HG03196 (cell line): ENCODE measurements at regions not wholly inside any gene's neighbourhood (a gene's known extent, or its start where the extent isn't known, plus 50 kb on each side); places are given as distances from the start of the nearest gene placed in this dataset.

ENCODE experiments used
- ATAC-seq: cut with Tn5 transposase; IDR thresholded peaks from one replicate; pipeline ENCODE4 v1.9.1; 2021; ENCODE audit not compliant: unreplicated experiment

DNA sequence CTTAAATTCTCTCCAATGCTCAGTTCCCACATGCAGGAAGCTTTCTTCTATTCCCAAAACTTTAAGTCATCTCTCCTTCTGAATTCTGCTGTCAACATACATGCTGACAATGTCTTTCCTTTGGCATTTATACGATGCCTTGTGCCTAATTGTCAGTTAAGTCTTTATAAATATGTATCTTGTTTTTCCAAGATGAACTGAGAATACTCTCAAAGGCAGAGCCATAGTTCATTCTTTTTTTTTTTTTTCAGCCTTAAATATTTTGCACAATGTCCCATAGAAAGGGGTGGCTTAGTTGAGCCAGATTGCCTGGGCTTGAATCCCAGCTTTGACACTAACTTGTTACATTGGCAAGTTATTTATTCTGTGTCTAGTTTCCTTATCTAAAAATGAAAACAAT, 210.6 kb downstream of the QDPR start:
- no peak for ATAC-seq

DNA sequence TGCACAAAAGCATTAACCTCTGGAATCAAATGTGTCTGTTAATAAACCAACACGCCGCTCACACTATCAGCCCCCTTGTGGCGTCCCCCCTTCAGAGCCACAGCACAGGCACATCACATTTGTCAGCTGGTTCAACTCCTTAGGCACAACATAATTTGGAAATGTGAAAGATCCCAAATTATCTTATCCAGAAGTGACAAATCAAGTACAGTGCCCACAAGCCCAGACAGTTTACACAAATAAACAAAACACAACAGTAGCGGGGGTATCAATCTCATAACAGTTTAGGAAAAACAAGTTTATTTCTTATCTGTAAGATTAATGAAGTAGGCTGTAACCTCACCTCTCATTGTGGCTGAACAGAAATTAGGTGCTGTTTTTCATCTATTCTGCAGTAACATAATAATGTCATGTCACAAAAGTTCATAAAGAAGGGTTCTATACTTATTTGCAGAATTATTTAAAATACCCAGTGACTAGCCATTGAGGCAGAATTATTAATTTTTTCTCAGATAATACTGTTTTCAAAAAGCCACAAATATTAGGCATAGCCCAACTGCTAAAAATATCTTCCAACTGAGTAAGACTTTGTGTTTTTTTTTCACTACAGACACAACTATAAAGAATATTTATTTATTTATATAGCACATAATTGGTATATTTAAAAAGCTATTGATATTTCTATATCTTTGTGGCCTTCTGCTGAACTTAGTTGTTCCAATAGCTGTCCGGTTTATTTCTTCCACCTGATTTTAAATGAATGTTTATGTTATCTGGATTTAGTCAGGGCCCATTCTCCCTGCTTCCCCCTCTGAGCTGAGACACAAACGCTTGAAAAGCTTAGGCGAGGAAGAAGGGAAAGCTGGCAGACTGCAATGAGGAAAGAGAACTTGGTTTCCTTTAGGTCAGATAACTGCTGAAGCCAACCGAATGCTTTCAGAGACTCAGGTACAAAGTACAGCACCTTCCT, 214.7 kb downstream of the QDPR start:
- no peak for ATAC-seq

- no peak for ATAC-seq
Measured at GRCh38 chr4:17293901-17294300, 218.0 kb downstream of the QDPR start.

DNA sequence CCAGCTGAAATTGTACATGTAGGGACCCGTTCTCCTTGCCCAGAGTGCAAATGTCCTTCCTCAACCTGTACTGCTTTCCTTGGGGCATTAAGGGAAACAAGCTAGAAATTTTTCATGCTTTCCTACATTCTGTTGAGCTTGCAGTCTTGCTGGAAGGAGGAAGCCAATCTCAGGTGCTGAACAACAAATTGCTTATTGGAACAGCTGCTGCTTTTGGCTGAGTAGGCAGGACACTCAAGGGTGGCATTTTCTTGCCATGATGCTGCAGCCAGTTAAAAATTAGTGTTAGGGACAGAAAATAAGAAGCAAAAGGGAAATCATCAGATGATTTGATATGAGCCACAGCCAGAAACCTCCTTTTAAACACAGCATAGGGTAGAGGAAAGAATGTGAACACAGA, 223.7 kb downstream of the QDPR start:
- ATAC-seq: no peak

GRCh38 chr4:17286752-17287460, 225.0 kb downstream of the QDPR start:
- no peak for ATAC-seq

DNA sequence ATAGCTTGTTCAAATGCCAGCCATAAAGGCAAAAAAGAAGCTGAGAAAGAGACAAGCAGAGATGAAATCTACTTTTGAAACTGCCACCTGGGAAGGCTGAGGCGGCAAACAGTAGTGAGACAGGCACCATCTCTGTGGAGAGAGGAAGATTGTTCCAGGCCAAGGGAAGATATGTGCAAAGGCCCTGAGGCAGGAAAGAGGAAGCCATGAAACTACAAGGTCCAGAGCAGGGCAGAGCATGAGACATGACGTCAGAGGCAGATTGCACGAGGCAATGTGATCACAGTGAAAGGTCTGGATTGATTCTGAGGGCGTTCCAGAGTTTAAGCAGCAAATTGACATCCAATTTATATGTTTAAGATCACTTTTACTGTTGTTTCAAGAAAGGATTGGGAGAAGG, 226.1 kb downstream of the QDPR start:
- ATAC-seq: no peak

- ATAC-seq: no peak
Measured at GRCh38 chr4:17284323-17285175, 227.3 kb downstream of the QDPR start.

DNA sequence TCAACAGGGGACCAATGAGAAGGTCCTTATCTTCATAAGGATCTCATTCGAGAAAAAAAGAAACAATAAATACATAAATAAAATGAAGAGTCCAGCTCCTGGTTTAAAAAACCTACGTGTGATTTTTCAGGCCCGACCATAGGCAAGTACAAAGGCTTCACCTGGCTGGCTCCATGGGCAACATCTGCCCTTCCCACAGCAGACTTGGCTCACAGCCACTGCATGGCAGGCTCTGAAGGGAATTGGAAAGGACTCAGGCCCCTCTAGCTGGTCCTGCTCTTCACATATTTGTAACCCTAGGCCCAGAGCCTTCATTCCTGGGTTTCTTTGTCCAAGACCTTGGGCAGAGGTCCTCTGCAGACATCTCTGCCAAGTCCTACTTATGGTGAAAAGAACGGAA, 228.1 kb downstream of the QDPR start:
- no peak for ATAC-seq

- no peak for ATAC-seq
Measured at GRCh38 chr4:17283251-17283650, 228.6 kb downstream of the QDPR start.

DNA sequence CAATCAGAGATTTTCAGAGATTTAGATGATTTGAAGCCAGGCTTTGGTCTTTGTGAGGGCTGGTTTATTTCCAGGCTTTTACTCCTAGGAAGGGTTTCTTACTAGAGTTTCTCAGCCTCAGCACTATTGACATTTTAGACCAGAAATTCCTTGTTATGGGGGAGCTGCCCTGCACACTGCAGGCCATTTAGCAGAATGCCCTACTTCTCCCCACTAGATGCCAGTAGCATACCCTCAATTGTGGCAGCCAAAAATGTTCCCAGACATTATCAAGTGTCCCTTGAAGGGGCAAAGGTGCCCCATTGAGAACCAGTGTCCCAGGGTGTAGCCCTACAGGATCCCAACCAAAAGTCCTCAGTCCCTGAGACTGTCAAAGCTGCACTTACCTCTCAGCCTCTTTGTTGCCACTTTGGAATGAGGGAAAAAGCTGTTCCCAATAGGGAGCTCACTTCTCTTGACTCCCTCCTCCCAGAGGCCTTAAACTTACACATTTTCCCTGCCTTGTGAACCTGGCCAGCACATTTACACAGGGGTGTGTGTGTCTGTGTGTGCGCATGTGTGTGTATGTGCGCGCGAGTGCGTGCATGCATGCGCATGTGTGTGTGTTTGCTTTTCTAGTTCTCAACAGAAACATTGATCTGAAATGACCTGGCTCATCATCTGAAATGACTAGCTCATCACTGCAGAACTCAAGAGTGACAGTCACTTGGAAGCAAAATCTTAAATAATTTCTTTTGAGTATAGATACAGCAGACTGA, 231.4 kb downstream of the QDPR start:
- ATAC-seq: no peak

- no peak for ATAC-seq
Measured at GRCh38 chr4:17276776-17277175, 235.1 kb downstream of the QDPR start.

DNA sequence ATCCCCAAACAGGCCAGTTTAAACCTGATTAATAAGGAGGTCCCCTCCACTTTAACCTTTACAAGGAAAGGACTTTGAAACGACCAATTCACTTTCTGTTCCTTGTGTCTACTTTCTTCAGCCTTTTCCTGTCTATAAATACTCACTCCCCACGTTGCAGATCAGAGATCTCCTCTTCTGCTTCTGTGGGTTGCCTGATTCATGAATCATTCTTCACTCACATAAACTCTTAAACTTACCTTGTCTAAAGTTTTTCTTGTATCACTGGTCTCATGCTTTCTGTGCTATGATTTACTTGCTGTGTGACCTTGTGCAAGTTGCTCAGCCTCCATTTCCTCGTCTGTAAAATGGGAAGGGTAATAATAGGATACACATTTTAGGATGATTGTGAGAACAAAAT, 236.1 kb downstream of the QDPR start:
- no peak for ATAC-seq

GRCh38 chr4:17273047-17273446, 238.8 kb downstream of the QDPR start:
- no peak for ATAC-seq

DNA sequence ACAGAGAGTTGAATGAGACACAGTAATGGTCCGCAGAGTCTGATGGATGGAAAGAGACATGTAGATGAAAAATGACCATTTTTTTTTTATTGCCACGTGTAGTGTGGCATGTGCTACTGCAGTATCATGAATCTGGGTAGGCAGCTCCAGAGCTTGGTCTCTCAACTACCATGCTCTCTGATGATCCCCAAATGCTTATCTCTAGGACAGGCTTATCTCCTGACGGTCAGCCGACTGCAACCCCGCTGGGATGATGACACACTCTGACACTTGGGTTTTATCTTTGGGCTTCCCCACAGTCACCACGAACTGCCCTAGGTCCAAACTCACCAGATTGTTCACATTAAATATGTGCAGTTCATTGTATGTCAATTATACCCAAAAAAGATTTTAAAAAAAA, 239.7 kb downstream of the QDPR start:
- ATAC-seq: no peak

- ATAC-seq: no peak
Measured at GRCh38 chr4:17265653-17266052, 246.2 kb downstream of the QDPR start.

DNA sequence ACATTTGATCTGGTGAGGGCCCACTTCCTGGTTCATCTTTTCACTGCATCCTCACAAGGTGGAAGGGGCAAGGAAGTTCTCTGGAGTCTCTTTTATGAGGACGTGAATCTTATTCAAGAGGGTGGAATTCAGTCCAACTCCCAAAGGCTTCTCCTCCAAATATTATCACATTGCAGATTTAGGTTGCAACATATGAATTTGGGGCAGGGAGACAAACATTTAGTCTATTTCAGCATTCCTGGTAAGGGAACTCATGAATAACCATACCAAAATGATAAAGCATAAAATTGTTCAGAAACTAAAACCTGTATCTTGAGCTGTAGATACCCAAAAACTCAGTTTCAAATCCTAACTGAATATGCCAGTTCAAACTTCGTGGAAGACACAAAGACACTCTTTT, 246.8 kb downstream of the QDPR start:
- ATAC-seq: no peak

GRCh38 chr4:17260166-17260907, 251.6 kb downstream of the QDPR start:
- ATAC-seq: no peak

- no peak for ATAC-seq
Measured at GRCh38 chr4:17258106-17258505, 253.8 kb downstream of the QDPR start.

- no peak for ATAC-seq
Measured at GRCh38 chr4:17252131-17252530, 259.8 kb downstream of the QDPR start.

DNA sequence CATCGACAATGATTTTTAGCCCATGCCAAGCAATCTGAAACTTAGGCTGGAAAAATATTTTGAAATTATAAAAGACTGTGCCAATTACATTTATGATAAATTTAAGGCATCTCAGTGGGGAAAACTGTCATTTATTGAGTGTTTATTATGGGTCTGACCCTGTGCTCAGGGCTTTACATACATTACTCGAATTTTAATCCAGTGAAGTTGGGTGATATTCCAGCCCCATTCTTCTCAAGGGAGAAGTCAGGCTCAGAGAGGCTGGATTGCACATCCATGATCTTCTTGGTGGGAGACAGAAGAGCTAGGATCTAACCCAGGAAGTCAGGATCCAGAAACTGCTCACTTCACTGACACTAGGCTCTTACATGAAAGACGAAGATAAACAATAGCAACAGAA, 260.8 kb downstream of the QDPR start:
- no peak for ATAC-seq
